Stomach (tissue), 4 donors: ENCODE measurements at regions not wholly inside any gene's neighbourhood (a gene's known extent, or its start where the extent isn't known, plus 50 kb on each side); places are given as distances from the start of the nearest gene placed in this dataset.

ENCODE experiments used
- CTCF ChIP-seq, 7 experiments: fragments of 450-650 bp in 4 of 7; fragments of 200-600 bp in 3 of 7; sonication (generic) in 3 of 7; IDR thresholded peaks; one replicate each; pipeline ENCODE4 v1.5.1; 2016 to 2019; ENCODE audit warnings: antibody characterized with exemption in 7 of 7, control low read depth in 2 of 7, mild to moderate bottlenecking in 1 of 7
- EP300 ChIP-seq: sonication (generic); formaldehyde crosslinking; IDR thresholded peaks from one replicate; pipeline ENCODE4 v1.6.1; 2017; ENCODE audit warnings: antibody characterized with exemption
- POLR2A ChIP-seq, 4 donors: fragments of 450-650 bp; IDR thresholded peaks; one replicate each; pipeline ENCODE4 v1.6.1; 2016; ENCODE audit warnings: antibody characterized with exemption in 4 of 4, control low read depth in 2 of 4, mild to moderate bottlenecking in 1 of 4, moderate library complexity in 1 of 4
- POLR2AphosphoS5 ChIP-seq, 3 donors: sonication (generic); formaldehyde crosslinking; IDR thresholded peaks; one replicate each; pipeline ENCODE4 v1.6.1; 2016; ENCODE audit warnings: antibody characterized with exemption in 3 of 3

DNA sequence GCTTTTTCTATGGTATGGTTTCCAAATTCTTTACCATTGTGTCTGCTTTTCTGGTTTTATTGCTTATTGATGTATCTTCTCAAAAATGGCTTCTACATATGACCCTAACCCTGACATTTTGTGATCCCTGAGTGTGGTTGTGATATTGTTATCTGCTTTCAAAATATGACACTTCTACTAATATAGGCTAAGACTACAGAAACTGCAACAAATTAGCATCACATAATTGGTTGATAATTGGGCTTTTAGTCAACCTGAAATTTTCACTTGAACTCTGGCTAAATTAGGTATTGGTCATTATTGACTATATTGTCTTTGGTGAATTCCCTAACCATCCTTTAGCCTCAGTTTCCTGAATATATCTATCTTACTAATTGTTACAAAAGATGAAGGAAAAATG is 246.1 kb downstream of the PIK3C3 start:
- TF ChIP-seq CTCF (IDR thresholded peaks at IDR 0.05) (no peak), POLR2AphosphoS5 (IDR thresholded peaks at IDR 0.05) (no peak), POLR2A (IDR thresholded peaks at IDR 0.05) (no peak), EP300 (no peak)
